Heart left ventricle (tissue), 16 donors: ENCODE measurements at regions not wholly inside any gene's neighbourhood (a gene's known extent, or its start where the extent isn't known, plus 50 kb on each side); places are given as distances from the start of the nearest gene placed in this dataset.
"Not testable (repeated sequence)": the region's sequence is repeated elsewhere in the genome, so short reads cannot be mapped to it uniquely, and the experiment has no call there.

Experiments used
- ATAC-seq, 4 donors: fragments of 200-7000 bp; cut with Tn5 transposase; one replicate each; pipeline ENCODE4 v1.9.1; 2020 to 2022; ENCODE audit warnings: moderate library complexity in 4 of 4, mild to moderate bottlenecking in 3 of 4, moderate number of reproducible peaks in 1 of 4
- DNase-seq, 5 donors: peaks; one replicate each; pipeline ENCODE4 v3.0.0-alpha.2; 2020
- H3K27ac ChIP-seq, 12 donors: fragments of 200-600 bp; sonication (generic) in 4 of 12; one replicate each; pipeline versions ENCODE4 v1.5.0 to v1.8.0; 2016 to 2022; ENCODE audit warnings: mild to moderate bottlenecking in 2 of 12
- H3K27me3 ChIP-seq, 9 donors: fragments of 200-600 bp; sonication (generic) in 2 of 9; one replicate each; pipeline versions ENCODE4 v1.5.1 to v1.8.0; 2016 to 2022; ENCODE audit warnings: mild to moderate bottlenecking in 3 of 9
- H3K36me3 ChIP-seq, 9 donors: fragments of 200-600 bp; sonication (generic) in 2 of 9; one replicate each; pipeline versions ENCODE4 v1.5.0 to v1.8.0; 2018 to 2022; ENCODE audit warnings: mild to moderate bottlenecking in 2 of 9
- H3K4me1 ChIP-seq, 12 donors: fragments of 200-600 bp; sonication (generic) in 4 of 12; one replicate each; pipeline versions ENCODE4 v1.5.0 to v1.8.0; 2016 to 2022; ENCODE audit warnings: mild to moderate bottlenecking in 3 of 12
- H3K4me3 ChIP-seq, 12 donors: fragments of 200-600 bp; sonication (generic) in 4 of 12; one replicate each; pipeline versions ENCODE4 v1.5.0 to v1.8.0; 2017 to 2022; ENCODE audit warnings: mild to moderate bottlenecking in 9 of 12, moderate library complexity in 4 of 12
- H3K9me3 ChIP-seq, 12 donors: fragments of 200-600 bp; sonication (generic) in 4 of 12; one replicate each; pipeline versions ENCODE4 v1.5.0 to v1.8.0; 2016 to 2022; ENCODE audit warnings: mild to moderate bottlenecking in 1 of 12
- WGBS, 4 donors: extraction: QIAGEN DNeasy Blood & Tissue Kit in 2 of 4; methylation state at CpG; one replicate each; pipeline versions ENCODE4 v1.1.5 to v1.1.7; 2013 to 2018; 5-methylcytosine and 5-hydroxymethylcytosine counted together
- intact Hi-C, 10 donors: fragments of 100-400 bp; cut with DNase I; formaldehyde crosslinking; loops; one replicate each; pipeline versions ENCODE4 v1.11.1 to v1.14.2; 2022
- donor health status: ischemic (EF 13 %, LVEDD 7.1; RV severe dilation, severe dysfunction).
- donor health status: healthy with polysubstance abuse.
- donor health status: DM: no; HTN: yes; CAD: no.
- donor health status: DM: no; HTN: no; CAD: no.
- donor health status: ischemic (EF 25% LVEDD 6.9; RV normal size, moderate dysfunction).
- donor health status: ischemic (EF 25% LVEDD 5.7; RV mildly dilated, moderate dysfunction).
- donor health status: healthy.
- donor health status: DM: yes; HTN: yes; CAD: no.
- donor health status: ischemic (EF 35%, LVEDD 5.7; RV mildly dilated, moderate dysfunction).
- donor health status: nonischemic (EF 11% LVEDD 7.7; RV severe dilation, severe dysfunction).
- donor health status: DM: yes; HTN: yes; CAD: no.
- donor health status: PGD.
- donor health status: ischemic (EF 29% LVEDD 5.4; RV normal size, mild dysfunction).
- donor health status: nonischemic (EF 23%, LVEDD 6.1; RV moderate dilation, normal function).

- intact Hi-C loops, ATAC-seq, H3K27me3 ChIP-seq, H3K9me3 ChIP-seq, H3K36me3 ChIP-seq, H3K27ac ChIP-seq, H3K4me3 ChIP-seq, DNase-seq, H3K4me1 ChIP-seq: not testable (repeated sequence)
- WGBS, 4 donors = 80 to 84% (median 82%) methylated on average over 4 of the region's 4 CpGs
These were observed 377.3 kb upstream of the ZNF337 start for GRCh38 chr20:26073972-26074371.

- intact Hi-C loops, DNase-seq: not testable (repeated sequence)
- WGBS, 4 donors = no CpG with 5 or more reads among the region's 28 CpGs
These were observed 362.7 kb upstream of the ZNF337 start for GRCh38 chr20:26059324-26059723.

GRCh38 chr20:26058446-26058845 lies 361.8 kb upstream of the ZNF337 start:
- H3K9me3 ChIP-seq, H3K4me3 ChIP-seq, ATAC-seq, H3K36me3 ChIP-seq, intact Hi-C loops, H3K4me1 ChIP-seq, H3K27ac ChIP-seq, H3K27me3 ChIP-seq, DNase-seq: not testable (repeated sequence)
- no CpG with 5 or more reads among the region's 10 CpGs for WGBS, 4 donors

More at GRCh38 chr20:26059324-26059723, 362.7 kb upstream of the ZNF337 start:
- H3K27ac ChIP-seq, H3K9me3 ChIP-seq, H3K4me3 ChIP-seq, H3K4me1 ChIP-seq, H3K36me3 ChIP-seq, H3K27me3 ChIP-seq, ATAC-seq: not testable (repeated sequence)

GRCh38 chr20:26057135-26057752 lies 360.6 kb upstream of the ZNF337 start:
- H3K27me3 ChIP-seq, intact Hi-C loops, H3K36me3 ChIP-seq, H3K4me1 ChIP-seq, H3K27ac ChIP-seq, DNase-seq, H3K4me3 ChIP-seq, H3K9me3 ChIP-seq: not testable (repeated sequence)
- peak in 2 of 4 donors; percentile 61 to 76 for ATAC-seq
- no CpG with 5 or more reads among the region's 41 CpGs for WGBS, 4 donors

GRCh38 chr20:26025792-26026191 lies 329.1 kb upstream of the ZNF337 start:
- intact Hi-C loops, H3K27ac ChIP-seq, H3K4me1 ChIP-seq, H3K36me3 ChIP-seq, ATAC-seq, H3K9me3 ChIP-seq, DNase-seq, H3K27me3 ChIP-seq, H3K4me3 ChIP-seq: not testable (repeated sequence)
- WGBS, 4 donors = 83 to 100% methylated on average over 1 of the region's 4 CpGs; no CpG with 5 or more reads in 2 of the 4 donors

GRCh38 chr20:26010942-26011276 lies 314.3 kb upstream of the ZNF337 start:
- H3K36me3 ChIP-seq, DNase-seq, H3K9me3 ChIP-seq, H3K4me1 ChIP-seq, intact Hi-C loops, H3K27me3 ChIP-seq, H3K4me3 ChIP-seq: not testable (repeated sequence)
- no CpG with 5 or more reads among the region's 6 CpGs for WGBS, 4 donors
- peak overlapping the region in 1 of 12 donors; percentile 91 for H3K27ac ChIP-seq
- ATAC-seq = peak in 2 of 4 donors; percentile 51 to 73

GRCh38 chr20:26010224-26010941 lies 313.7 kb upstream of the ZNF337 start:
- WGBS, 4 donors = 2 to 14% (median 5%) methylated on average over 5 to 10 of the region's 13 CpGs
- intact Hi-C loops, ATAC-seq, H3K27me3 ChIP-seq, H3K36me3 ChIP-seq, DNase-seq, H3K4me1 ChIP-seq, H3K9me3 ChIP-seq: not testable (repeated sequence)
- H3K27ac ChIP-seq = peak overlapping the region; percentile 60 to 93 (median 88)
- H3K4me3 ChIP-seq = peak overlapping the region; percentile 38 to 84 (median 66)
